RWPE1 (cell line): ENCODE measurements at regions not wholly inside any gene's neighbourhood (a gene's known extent, or its start where the extent isn't known, plus 50 kb on each side); places are given as distances from the start of the nearest gene placed in this dataset.
"Not testable (repeated sequence)": the region's sequence is repeated elsewhere in the genome, so short reads cannot be mapped to it uniquely, and the experiment has no call there.

Experiments
- CTCF ChIA-PET: fragments of 350-600 bp; sonication (Branson Sonifier 250); formaldehyde crosslinking; extraction: SDS; loops from one replicate; lab custom pipeline; 2021; lab: Yijun Ruan, JAX
- POLR2A ChIA-PET: fragments of 400-600 bp; formaldehyde crosslinking; extraction: SDS; loops from one replicate; lab custom pipeline; 2020; ENCODE audit warnings: antibody characterized with exemption; ENCODE audit not compliant: low non-redundant PET; lab: Yijun Ruan, JAX
- DNase-seq: peaks from one replicate; pipeline ENCODE4 v3.0.0; 2012; ENCODE audit warnings: low spot score
- H3K27ac ChIP-seq: fragments of 450-650 bp; 2 replicates; pipeline ENCODE4 v1.5.1; 2017
- CTCF ChIP-seq: fragments of 450-650 bp; conservative IDR thresholded peaks from 2 replicates; pipeline ENCODE4 v1.5.1; 2017; ENCODE audit warnings: low read depth, mild to moderate bottlenecking

GRCh38 chr16:79380995-79381602 lies 219.4 kb downstream of the MAF start:
- no peak for TF ChIP-seq CTCF
- DNase-seq = no peak
- ChIA-PET CTCF (interaction anchor here (0.5 to 0.6 kb wide), 2 partner anchors 221 to 229 kb away, joined by 3 to 4 read pairs; no protein-coding TSS in a partner anchor), POLR2A (no interaction called here)
- no peak overlapping the region for H3K27ac ChIP-seq

GRCh38 chr16:79379095-79379494 lies 221.4 kb downstream of the MAF start:
- ChIA-PET POLR2A (no interaction called here), CTCF (no interaction called here)
- no peak for TF ChIP-seq CTCF
- no peak overlapping the region for H3K27ac ChIP-seq
- no peak for DNase-seq

GRCh38 chr16:79377082-79377481 lies 223.5 kb downstream of the MAF start:
- DNase-seq, POLR2A ChIA-PET, H3K27ac ChIP-seq, CTCF ChIA-PET: not testable (repeated sequence)

GRCh38 chr16:79375351-79375750 lies 225.2 kb downstream of the MAF start:
- DNase-seq = no peak
- ChIA-PET POLR2A (no interaction called here), CTCF (no interaction called here)
- no peak overlapping the region for H3K27ac ChIP-seq
- TF ChIP-seq CTCF = no peak

GRCh38 chr16:79372503-79373184 lies 227.9 kb downstream of the MAF start:
- peak overlapping the region; percentile 52 for H3K27ac ChIP-seq
- peak; percentile 84 for DNase-seq
- POLR2A ChIA-PET = interaction anchor here (0.6 kb wide), 1 partner anchor 236 kb away, joined by 6 read pairs; no protein-coding TSS in a partner anchor
- CTCF ChIA-PET = no interaction called here
- TF ChIP-seq CTCF = no peak

GRCh38 chr16:79370736-79371135 lies 229.8 kb downstream of the MAF start:
- ChIA-PET CTCF (interaction anchor here (0.6 kb wide), 1 partner anchor 329 kb away, joined by 3 read pairs; no protein-coding TSS in a partner anchor), POLR2A (interaction anchor here (0.7 kb wide), 1 partner anchor 20 kb away, joined by 3 read pairs; no protein-coding TSS in a partner anchor)
- no peak overlapping the region for H3K27ac ChIP-seq
- DNase-seq = no peak
- TF ChIP-seq CTCF = no peak

- ChIA-PET POLR2A (interaction anchor here (0.7 kb wide), 1 partner anchor 19 kb away, joined by 3 read pairs; no protein-coding TSS in a partner anchor), CTCF (interaction anchor here (0.6 kb wide), 1 partner anchor 592 kb away, joined by 3 read pairs; no protein-coding TSS in a partner anchor)
- H3K27ac ChIP-seq = no peak overlapping the region
- TF ChIP-seq CTCF = no peak
- DNase-seq = peak; percentile 30
Measured at GRCh38 chr16:79369796-79370195, 230.7 kb downstream of the MAF start.
